NT2/D1 (cell line): ENCODE measurements at regions not wholly inside any gene's neighbourhood (a gene's known extent, or its start where the extent isn't known, plus 50 kb on each side); places are given as distances from the start of the nearest gene placed in this dataset.

ENCODE experiments used
- YY1 ChIP-seq: IDR thresholded peaks from 2 replicates; pipeline ENCODE4 v1.6.1; 2011; ENCODE audit not compliant: insufficient read length, insufficient read depth
- ZNF274 ChIP-seq: IDR thresholded peaks from 2 replicates; pipeline ENCODE4 v1.6.1; 2011; ENCODE audit warnings: mild to moderate bottlenecking, low read depth, low read length

DNA sequence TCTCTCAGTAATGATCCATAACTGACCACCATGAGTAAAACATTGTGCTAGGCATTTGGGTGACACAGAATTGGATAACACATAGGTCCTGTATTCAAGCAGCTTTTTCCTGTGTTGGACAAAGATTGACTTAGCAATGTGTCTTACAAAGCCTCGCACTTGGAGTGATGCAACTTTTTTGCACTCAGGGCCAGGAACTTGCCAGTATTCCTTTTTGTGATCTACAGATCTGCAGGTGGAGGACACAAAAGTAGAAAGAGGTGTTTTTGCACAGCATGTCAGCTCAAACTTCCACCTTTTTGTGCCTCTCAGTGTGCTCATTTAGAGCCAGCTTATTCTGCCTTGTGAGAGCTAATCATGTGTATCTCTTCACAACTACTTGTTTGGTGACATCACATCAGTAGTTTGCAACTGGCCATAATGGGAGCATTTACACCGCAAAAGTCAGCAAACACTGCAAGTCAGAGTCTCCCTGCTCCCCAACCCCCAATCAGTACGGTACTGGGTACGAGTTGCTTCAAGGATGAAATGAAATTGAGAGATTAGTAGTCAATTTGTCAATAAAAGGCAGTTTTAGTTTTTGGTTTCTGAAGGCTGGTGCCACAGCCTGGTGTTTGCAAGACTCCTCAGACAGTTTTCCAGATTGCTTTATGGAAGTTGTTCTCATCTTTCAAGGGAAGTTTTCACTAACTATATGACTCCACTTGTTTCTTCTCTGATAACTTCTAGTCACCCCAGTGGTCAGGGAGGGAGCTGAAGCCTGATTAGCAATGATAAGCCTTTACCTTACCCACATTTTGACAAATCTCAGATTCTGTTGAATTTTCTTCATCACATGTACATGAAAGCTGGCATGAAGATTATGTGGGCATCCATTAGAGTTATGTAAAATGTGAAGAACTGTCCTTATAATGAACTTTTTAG is 149.1 kb downstream of the PDCD6IP start:
- no peak for TF ChIP-seq ZNF274
- TF ChIP-seq YY1 = no peak
